Stomach (tissue), 8 donors: ENCODE measurements at regions not wholly inside any gene's neighbourhood (a gene's known extent, or its start where the extent isn't known, plus 50 kb on each side); places are given as distances from the start of the nearest gene placed in this dataset.

ENCODE experiments used
- DNase-seq, 2 donors: peaks; one replicate each; pipeline versions ENCODE4 v3.0.0 to v3.0.0-alpha.2; 2013 to 2019
- H3K27ac ChIP-seq, 5 donors: fragments of 200-600 bp in 4 of 5; sonication (generic) in 4 of 5; one replicate each; pipeline ENCODE4 v1.5.1; 2013 to 2019; ENCODE audit warnings: mild to moderate bottlenecking in 1 of 5, moderate library complexity in 1 of 5
- H3K27me3 ChIP-seq, 3 donors: fragments of 200-600 bp; sonication (generic); one replicate each; pipeline ENCODE4 v1.5.1; 2017 to 2019; ENCODE audit warnings: mixed run types in 1 of 3
- H3K36me3 ChIP-seq, 4 donors: fragments of 200-600 bp; sonication (generic); 1 replicate in 3 of 4; 2 replicates in 1 of 4; pipeline ENCODE4 v1.5.1; 2016 to 2019
- H3K4me1 ChIP-seq, 4 donors: fragments of 200-600 bp; sonication (generic); one replicate each; pipeline ENCODE4 v1.5.1; 2016 to 2019
- H3K4me3 ChIP-seq, 4 donors: fragments of 200-600 bp; sonication (generic) in 3 of 4; one replicate each; pipeline ENCODE4 v1.5.1; 2016 to 2019; ENCODE audit warnings: mild to moderate bottlenecking in 1 of 4
- H3K9me3 ChIP-seq, 4 donors: fragments of 200-600 bp; sonication (generic); one replicate each; pipeline ENCODE4 v1.5.1; 2016 to 2019
- CTCF ChIP-seq, 7 experiments: fragments of 450-650 bp in 4 of 7; fragments of 200-600 bp in 3 of 7; sonication (generic) in 3 of 7; IDR thresholded peaks; one replicate each; pipeline ENCODE4 v1.5.1; 2016 to 2019; ENCODE audit warnings: antibody characterized with exemption in 7 of 7, control low read depth in 2 of 7, mild to moderate bottlenecking in 1 of 7
- EP300 ChIP-seq: sonication (generic); formaldehyde crosslinking; IDR thresholded peaks from one replicate; pipeline ENCODE4 v1.6.1; 2017; ENCODE audit warnings: antibody characterized with exemption
- POLR2A ChIP-seq, 4 donors: fragments of 450-650 bp; IDR thresholded peaks; one replicate each; pipeline ENCODE4 v1.6.1; 2016; ENCODE audit warnings: antibody characterized with exemption in 4 of 4, control low read depth in 2 of 4, mild to moderate bottlenecking in 1 of 4, moderate library complexity in 1 of 4
- POLR2AphosphoS5 ChIP-seq, 3 donors: sonication (generic); formaldehyde crosslinking; IDR thresholded peaks; one replicate each; pipeline ENCODE4 v1.6.1; 2016; ENCODE audit warnings: antibody characterized with exemption in 3 of 3
- WGBS, 5 donors: extraction: QIAGEN DNeasy Blood & Tissue Kit in 3 of 5; methylation state at CpG; one replicate each; pipeline versions ENCODE4 v1.1.5 to v1.1.7; 2013 to 2018; 5-methylcytosine and 5-hydroxymethylcytosine counted together
- intact Hi-C: fragments of 100-400 bp; cut with DNase I; formaldehyde crosslinking; loops from one replicate; pipeline ENCODE4 v1.15.1; 2023; ENCODE audit warnings: low total_unique reads
- donor health status: healthy with polysubstance abuse.
- donor health status: Bipolar disorder and iron deficiency.
- donor health status: healthy.

- H3K9me3 ChIP-seq: peaks cover 0 to 18% (median 6%) of the 10 kb centered on the region in 4 donors
- no peak overlapping the region for H3K4me3 ChIP-seq
- no peak for TF ChIP-seq POLR2AphosphoS5 (IDR thresholded peaks at IDR 0.05)
- no peak for TF ChIP-seq POLR2A (IDR thresholded peaks at IDR 0.05)
- TF ChIP-seq CTCF (IDR thresholded peaks at IDR 0.05): no peak
- TF ChIP-seq EP300: no peak
- WGBS, 5 donors: 39 to 53% (median 44%) methylated on average over 3 of the region's 3 CpGs
- no peaks in the 10 kb centered on the region for H3K4me1 ChIP-seq
- intact Hi-C loops: no loop called here
- H3K36me3 ChIP-seq: no peaks in the 10 kb centered on the region
- no peak for DNase-seq
- no peaks in the 10 kb centered on the region for H3K27me3 ChIP-seq
- H3K27ac ChIP-seq: no peak overlapping the region
These were observed 1113.8 kb upstream of the RBFOX1 start for GRCh38 chr16:6218855-6219254.

- Histone ChIP-seq H3K4me1 (no peaks in the 10 kb centered on the region), H3K4me3 (no peak overlapping the region), H3K9me3 (peaks cover 0 to 14% (median 6%) of the 10 kb centered on the region in 4 donors), H3K36me3 (no peaks in the 10 kb centered on the region), H3K27ac (no peak overlapping the region), H3K27me3 (no peaks in the 10 kb centered on the region)
- no peak for DNase-seq
- WGBS, 5 donors: 39 to 60% (median 47%) methylated on average over 7 of the region's 7 CpGs
- intact Hi-C loops: no loop called here
- TF ChIP-seq POLR2AphosphoS5 (IDR thresholded peaks at IDR 0.05) (no peak), CTCF (IDR thresholded peaks at IDR 0.05) (no peak), EP300 (no peak), POLR2A (IDR thresholded peaks at IDR 0.05) (no peak)
These were observed 1115.8 kb upstream of the RBFOX1 start for GRCh38 chr16:6216836-6217235.

GRCh38 chr16:6211644-6212043 lies 1114.0 kb upstream of the EEF2KMT start:
- 60 to 91% (median 83%) methylated on average over 2 of the region's 2 CpGs for WGBS, 5 donors
- H3K4me3 ChIP-seq: no peak overlapping the region
- DNase-seq: no peak
- H3K27ac ChIP-seq: no peak overlapping the region
- no peaks in the 10 kb centered on the region for H3K4me1 ChIP-seq
- H3K9me3 ChIP-seq: peaks cover 0 to 6% (median 0%) of the 10 kb centered on the region in 4 donors
- H3K27me3 ChIP-seq: no peaks in the 10 kb centered on the region
- intact Hi-C loops: no loop called here
- TF ChIP-seq EP300 (no peak), POLR2A (IDR thresholded peaks at IDR 0.05) (no peak), POLR2AphosphoS5 (IDR thresholded peaks at IDR 0.05) (no peak), CTCF (IDR thresholded peaks at IDR 0.05) (no peak)
- H3K36me3 ChIP-seq: no peaks in the 10 kb centered on the region

GRCh38 chr16:6209355-6209930 lies 1111.8 kb upstream of the EEF2KMT start:
- no peak for TF ChIP-seq CTCF (IDR thresholded peaks at IDR 0.05)
- TF ChIP-seq EP300: no peak
- TF ChIP-seq POLR2A (IDR thresholded peaks at IDR 0.05): no peak
- TF ChIP-seq POLR2AphosphoS5 (IDR thresholded peaks at IDR 0.05): no peak
- no peaks in the 10 kb centered on the region for H3K36me3 ChIP-seq
- DNase-seq: no peak
- H3K4me1 ChIP-seq: no peaks in the 10 kb centered on the region
- H3K9me3 ChIP-seq: peaks cover 0 to 6% (median 0%) of the 10 kb centered on the region in 4 donors
- WGBS, 5 donors: 31 to 38% (median 33%) methylated on average over 6 of the region's 6 CpGs
- intact Hi-C loops: no loop called here
- H3K27ac ChIP-seq: no peak overlapping the region
- no peaks in the 10 kb centered on the region for H3K27me3 ChIP-seq
- H3K4me3 ChIP-seq: no peak overlapping the region
